HepG2 (cell line): ENCODE measurements at regions not wholly inside any gene's neighbourhood (a gene's known extent, or its start where the extent isn't known, plus 50 kb on each side); places are given as distances from the start of the nearest gene placed in this dataset.

Experiments used
- ATAC-seq: fragments of 200-7000 bp; cut with Tn5 transposase; 3 replicates; pipeline ENCODE4 v1.9.1; 2020; ENCODE audit warnings: mild to moderate bottlenecking, moderate library complexity
- BruUV-seq: library from RNA; stranded (reverse); fragments of 400-500 nt; replicated peaks from 2 replicates; lab custom pipeline; 2021; lab: Mats Ljungman, UMichigan
- CTCF ChIA-PET: fragments of 300-600 bp; formaldehyde crosslinking; extraction: SDS; loops from one replicate; lab custom pipeline; 2021; ENCODE audit warnings: low total read pairs, inconsistent platforms, low intra/inter-chr PET ratio; lab: Yijun Ruan, JAX
- POLR2A ChIA-PET: fragments of 350-600 bp; sonication (Branson Sonifier 250); formaldehyde crosslinking; loops from one replicate; lab custom pipeline; 2020; ENCODE audit warnings: antibody characterized with exemption, inconsistent platforms; lab: Yijun Ruan, JAX
- DNase-seq: peaks from one replicate; pipeline ENCODE4 v3.0.0-alpha.2; 2015; ENCODE audit warnings: low spot score
- FAIRE-seq: peaks from 3 replicates; lab custom pipeline; 2011; peaks lifted over from hg19 to GRCh38; lab: Jason Lieb, UNC
- H2AFZ ChIP-seq: one replicate; pipeline ENCODE4 v1.6.1; 2011; ENCODE audit warnings: low read length, inconsistent platforms
- H3K27ac ChIP-seq: fragments of 300-600 bp; 3 replicates; pipeline ENCODE4 v1.8.0; 2011; ENCODE audit warnings: mixed run types, mild to moderate bottlenecking, mixed read lengths, low read length, inconsistent platforms; ENCODE audit not compliant: insufficient read depth; ENCODE audit errors: extremely low read length
- H3K27me3 ChIP-seq, 2 experiments: fragments of 200-600 bp in 1 of 2; 2 replicates in 1 of 2; 3 replicates in 1 of 2; pipeline versions ENCODE4 v1.6.0 to v1.8.0; 2011; ENCODE audit warnings: low read length in 2 of 2, mild to moderate bottlenecking in 2 of 2, moderate library complexity in 2 of 2, inconsistent platforms in 1 of 2; ENCODE audit not compliant: insufficient read depth in 2 of 2, control insufficient read depth in 1 of 2
- H3K36me3 ChIP-seq, 2 experiments: fragments of 200-600 bp in 1 of 2; replicated peaks in 1 of 2; 2 replicates in 1 of 2; 3 replicates in 1 of 2; pipeline versions ENCODE4 v1.5.1 to v1.8.0; 2011; ENCODE audit warnings: low read length in 2 of 2, inconsistent platforms in 1 of 2; ENCODE audit not compliant: insufficient read depth in 2 of 2, control insufficient read depth in 1 of 2
- H3K4me1 ChIP-seq: 2 replicates; pipeline ENCODE4 v1.5.1; 2012; ENCODE audit warnings: low read length, inconsistent platforms; ENCODE audit not compliant: insufficient read depth
- H3K4me2 ChIP-seq: 2 replicates; pipeline ENCODE4 v1.6.0; 2011; ENCODE audit warnings: low read depth, low read length, inconsistent platforms
- H3K4me3 ChIP-seq, 3 experiments: fragments of 200-600 bp in 1 of 3; sonication (generic), shearing (Covaris generic) in 1 of 3; replicated peaks in 1 of 3; 2 replicates each; pipeline ENCODE4 v1.5.1; 2011 to 2016; ENCODE audit warnings: low read length in 3 of 3, inconsistent platforms in 2 of 3, low read depth in 2 of 3, mild to moderate bottlenecking in 2 of 3, control low read depth in 1 of 3, mixed read lengths in 1 of 3; ENCODE audit not compliant: insufficient read depth in 1 of 3
- H3K79me2 ChIP-seq: one replicate; pipeline ENCODE4 v1.6.1; 2011; ENCODE audit warnings: low read length, inconsistent platforms; ENCODE audit not compliant: insufficient read depth
- H3K9ac ChIP-seq: 2 replicates; pipeline ENCODE4 v1.6.0; 2011; ENCODE audit warnings: mild to moderate bottlenecking, low read depth, low read length, inconsistent platforms; ENCODE audit not compliant: insufficient read depth
- H3K9me3 ChIP-seq: 2 replicates; pipeline ENCODE4 v1.5.1; 2012; ENCODE audit warnings: mild to moderate bottlenecking, low read length
- H4K20me1 ChIP-seq: 2 replicates; pipeline ENCODE4 v1.6.0; 2011; ENCODE audit warnings: inconsistent platforms, mild to moderate bottlenecking, low read length, moderate library complexity; ENCODE audit not compliant: insufficient read depth
- ARHGAP35 ChIP-seq: sonication (generic); formaldehyde crosslinking; IDR thresholded peaks from 2 replicates; pipeline ENCODE4 v1.9.0; 2022; ENCODE audit warnings: mild to moderate bottlenecking, inconsistent platforms, moderate library complexity, missing genetic modification reagents, borderline replicate concordance
- CC2D1A ChIP-seq: sonication (generic); formaldehyde crosslinking; IDR thresholded peaks from 2 replicates; pipeline ENCODE4 v1.8.1; 2023; ENCODE audit warnings: mild to moderate bottlenecking, missing genetic modification reagents
- CREM ChIP-seq, 2 experiments: sonication (generic) in 1 of 2; formaldehyde crosslinking in 1 of 2; IDR thresholded peaks; 2 replicates each; pipeline versions ENCODE4 v1.4.0 to v1.6.1; 2016 to 2020; ENCODE audit warnings: antibody characterized with exemption in 1 of 2, mild to moderate bottlenecking in 1 of 2, missing genetic modification reagents in 1 of 2
- ELF1 ChIP-seq: sonication (generic); formaldehyde crosslinking; IDR thresholded peaks from 2 replicates; pipeline ENCODE4 v1.4.0; 2020; ENCODE audit warnings: missing genetic modification reagents
- GRHL1 ChIP-seq: sonication (generic); formaldehyde crosslinking; conservative IDR thresholded peaks from 2 replicates; pipeline ENCODE4 v1.8.0; 2022; ENCODE audit warnings: missing genetic modification reagents
- HOXA3 ChIP-seq: sonication (generic); formaldehyde crosslinking; IDR thresholded peaks from 2 replicates; pipeline ENCODE4 v1.5.0; 2020; ENCODE audit warnings: missing genetic modification reagents
- MYC ChIP-seq: sonication (generic); formaldehyde crosslinking; IDR thresholded peaks from 2 replicates; pipeline ENCODE4 v1.9.0; 2021; ENCODE audit warnings: missing genetic modification reagents, borderline replicate concordance
- MYPOP ChIP-seq: sonication (generic); formaldehyde crosslinking; IDR thresholded peaks from 2 replicates; pipeline ENCODE4 v1.8.1; 2023; ENCODE audit warnings: mild to moderate bottlenecking, moderate library complexity, missing genetic modification reagents
- RXRB ChIP-seq: IDR thresholded peaks from 2 replicates; pipeline ENCODE4 v1.6.1; 2016; ENCODE audit warnings: borderline replicate concordance, missing genetic modification reagents, missing compliant biosample characterization
- ZNF251 ChIP-seq: sonication (generic); formaldehyde crosslinking; IDR thresholded peaks from 2 replicates; pipeline ENCODE4 v1.9.0; 2021; ENCODE audit warnings: mild to moderate bottlenecking, missing genetic modification reagents
- ZNF274 ChIP-seq: sonication (generic); formaldehyde crosslinking; IDR thresholded peaks from 2 replicates; pipeline ENCODE4 v1.5.1; 2020; ENCODE audit warnings: mild to moderate bottlenecking, missing genetic modification reagents
- ZNF275 ChIP-seq: sonication (generic); formaldehyde crosslinking; IDR thresholded peaks from 2 replicates; pipeline ENCODE4 v1.8.0; 2022; ENCODE audit warnings: missing genetic modification reagents, mild to moderate bottlenecking, inconsistent platforms, borderline replicate concordance
- ZNF343 ChIP-seq: sonication (generic); formaldehyde crosslinking; IDR thresholded peaks from 2 replicates; pipeline ENCODE4 v1.4.0; 2020; ENCODE audit warnings: mild to moderate bottlenecking, missing genetic modification reagents
- ZNF619 ChIP-seq: sonication (generic); formaldehyde crosslinking; IDR thresholded peaks from 2 replicates; pipeline ENCODE4 v1.4.0; 2020; ENCODE audit warnings: mild to moderate bottlenecking, missing genetic modification reagents
- WGBS: methylation state at CpG from one replicate; pipeline ENCODE4 v1.1.6; 2017; ENCODE audit warnings: low lambda C conversion rate; 5-methylcytosine and 5-hydroxymethylcytosine counted together
- in situ Hi-C: cut with HindIII; loops from 2 replicates; pipeline ENCODE4 v1.10.0; 2017; ENCODE audit warnings: low pct_unique_long_range_greater_than_20kb; ENCODE audit not compliant: extremely low pct_ligation_motif_present
- intact Hi-C: fragments of 100-400 bp; cut with micrococcal nuclease; formaldehyde crosslinking; loops from one replicate; pipeline ENCODE4 v1.10.0; 2022; ENCODE audit not compliant: unreplicated experiment
- TF ChIP-seq, protein P1 (sequence below): sonication (generic); formaldehyde crosslinking; IDR thresholded peaks from 2 replicates; pipeline ENCODE4 v1.5.0; 2020; ENCODE audit warnings: mild to moderate bottlenecking, missing genetic modification reagents
- TF ChIP-seq, protein P2 (sequence below): sonication (generic); formaldehyde crosslinking; IDR thresholded peaks from 2 replicates; pipeline ENCODE4 v1.5.1; 2020; ENCODE audit warnings: missing genetic modification reagents, mild to moderate bottlenecking, borderline replicate concordance

GRCh38 chr14:84485036-84485435, 1044.9 kb upstream of the FLRT2 start (continued):
- TF ChIP-seq, protein P1, sequence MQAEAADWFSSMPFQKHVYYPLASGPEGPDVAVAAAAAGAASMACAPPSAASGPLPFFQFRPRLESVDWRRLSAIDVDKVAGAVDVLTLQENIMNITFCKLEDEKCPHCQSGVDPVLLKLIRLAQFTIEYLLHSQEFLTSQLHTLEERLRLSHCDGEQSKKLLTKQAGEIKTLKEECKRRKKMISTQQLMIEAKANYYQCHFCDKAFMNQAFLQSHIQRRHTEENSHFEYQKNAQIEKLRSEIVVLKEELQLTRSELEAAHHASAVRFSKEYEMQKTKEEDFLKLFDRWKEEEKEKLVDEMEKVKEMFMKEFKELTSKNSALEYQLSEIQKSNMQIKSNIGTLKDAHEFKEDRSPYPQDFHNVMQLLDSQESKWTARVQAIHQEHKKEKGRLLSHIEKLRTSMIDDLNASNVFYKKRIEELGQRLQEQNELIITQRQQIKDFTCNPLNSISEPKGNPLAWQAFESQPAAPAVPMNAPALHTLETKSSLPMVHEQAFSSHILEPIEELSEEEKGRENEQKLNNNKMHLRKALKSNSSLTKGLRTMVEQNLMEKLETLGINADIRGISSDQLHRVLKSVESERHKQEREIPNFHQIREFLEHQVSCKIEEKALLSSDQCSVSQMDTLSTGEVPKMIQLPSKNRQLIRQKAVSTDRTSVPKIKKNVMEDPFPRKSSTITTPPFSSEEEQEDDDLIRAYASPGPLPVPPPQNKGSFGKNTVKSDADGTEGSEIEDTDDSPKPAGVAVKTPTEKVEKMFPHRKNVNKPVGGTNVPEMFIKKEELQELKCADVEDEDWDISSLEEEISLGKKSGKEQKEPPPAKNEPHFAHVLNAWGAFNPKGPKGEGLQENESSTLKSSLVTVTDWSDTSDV (CRISPR knock-in tag): no peak
- no peak for TF ChIP-seq ZNF251 (CRISPR knock-in tag)
- TF ChIP-seq ZNF343 (CRISPR knock-in tag): no peak
- TF ChIP-seq, protein P2, sequence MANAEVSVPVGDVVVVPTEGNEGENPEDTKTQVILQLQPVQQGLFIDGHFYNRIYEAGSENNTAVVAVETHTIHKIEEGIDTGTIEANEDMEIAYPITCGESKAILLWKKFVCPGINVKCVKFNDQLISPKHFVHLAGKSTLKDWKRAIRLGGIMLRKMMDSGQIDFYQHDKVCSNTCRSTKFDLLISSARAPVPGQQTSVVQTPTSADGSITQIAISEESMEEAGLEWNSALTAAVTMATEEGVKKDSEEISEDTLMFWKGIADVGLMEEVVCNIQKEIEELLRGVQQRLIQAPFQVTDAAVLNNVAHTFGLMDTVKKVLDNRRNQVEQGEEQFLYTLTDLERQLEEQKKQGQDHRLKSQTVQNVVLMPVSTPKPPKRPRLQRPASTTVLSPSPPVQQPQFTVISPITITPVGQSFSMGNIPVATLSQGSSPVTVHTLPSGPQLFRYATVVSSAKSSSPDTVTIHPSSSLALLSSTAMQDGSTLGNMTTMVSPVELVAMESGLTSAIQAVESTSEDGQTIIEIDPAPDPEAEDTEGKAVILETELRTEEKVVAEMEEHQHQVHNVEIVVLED: no peak
- TF ChIP-seq ELF1 (CRISPR knock-in tag): no peak
- no peak for TF ChIP-seq CREM (IDR thresholded peaks at IDR 0.05)
- no peak for TF ChIP-seq CREM (CRISPR knock-in tag; IDR thresholded peaks at IDR 0.05)
- no peak for TF ChIP-seq ZNF619 (CRISPR knock-in tag)
- no peak for TF ChIP-seq ARHGAP35 (CRISPR knock-in tag)

DNA sequence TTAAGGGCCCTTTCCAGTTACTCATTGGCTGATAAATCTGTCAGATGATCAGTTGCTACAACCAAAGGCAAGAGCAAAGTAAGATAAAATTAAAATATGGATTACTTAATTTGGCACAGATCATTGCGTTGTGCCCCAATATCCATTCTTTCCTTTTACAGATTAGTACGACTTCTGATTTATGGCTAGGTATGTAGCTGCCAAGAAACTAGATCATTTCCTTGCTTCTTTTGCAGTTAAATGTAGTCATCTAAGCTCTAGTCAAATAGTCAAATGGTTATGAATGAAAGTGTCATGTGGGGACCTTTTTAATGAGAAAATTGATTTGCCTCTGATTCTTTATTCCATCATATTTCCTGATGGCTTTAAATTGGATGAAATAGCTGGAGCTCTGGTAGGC, 1039.9 kb upstream of the FLRT2 start:
- 0% methylated on average over 2 of the region's 2 CpGs for WGBS
- no peak overlapping the region for H2AFZ ChIP-seq
- no peak overlapping the region for H3K4me2 ChIP-seq
- H3K36me3 ChIP-seq: no peaks in the 10 kb centered on the region
- CTCF ChIA-PET: no interaction called here
- ATAC-seq (no peak), FAIRE-seq (no peak), DNase-seq (no peak)
- H3K9ac ChIP-seq: no peak overlapping the region
- POLR2A ChIA-PET: no interaction called here
- peaks cover 72% of the 10 kb centered on the region for H3K9me3 ChIP-seq
- no TSS peak for BruUV-seq
- TF ChIP-seq CC2D1A: no peak
- no peak for TF ChIP-seq GRHL1
- no peak for TF ChIP-seq ZNF274 (CRISPR knock-in tag)
- TF ChIP-seq ZNF275 (CRISPR knock-in tag): no peak
- no peak for TF ChIP-seq HOXA3
- TF ChIP-seq RXRB: no peak
- no peak for TF ChIP-seq MYC (CRISPR knock-in tag)
- TF ChIP-seq MYPOP (CRISPR knock-in tag): no peak
- no peak overlapping the region for H3K4me3 ChIP-seq
- H4K20me1 ChIP-seq: no peaks in the 10 kb centered on the region
- no peaks in the 10 kb centered on the region for H3K27me3 ChIP-seq
- H3K27ac ChIP-seq: no peak overlapping the region
- intact Hi-C loops: no loop called here
- H3K79me2 ChIP-seq: no peaks in the 10 kb centered on the region
- H3K4me1 ChIP-seq: no peaks in the 10 kb centered on the region
- in situ Hi-C loops: no loop called here
